ENCODE measurements at regions not wholly inside any gene's neighbourhood (a gene's known extent, or its start where the extent isn't known, plus 50 kb on each side); places are given as distances from the start of the nearest gene placed in this dataset.

DNA sequence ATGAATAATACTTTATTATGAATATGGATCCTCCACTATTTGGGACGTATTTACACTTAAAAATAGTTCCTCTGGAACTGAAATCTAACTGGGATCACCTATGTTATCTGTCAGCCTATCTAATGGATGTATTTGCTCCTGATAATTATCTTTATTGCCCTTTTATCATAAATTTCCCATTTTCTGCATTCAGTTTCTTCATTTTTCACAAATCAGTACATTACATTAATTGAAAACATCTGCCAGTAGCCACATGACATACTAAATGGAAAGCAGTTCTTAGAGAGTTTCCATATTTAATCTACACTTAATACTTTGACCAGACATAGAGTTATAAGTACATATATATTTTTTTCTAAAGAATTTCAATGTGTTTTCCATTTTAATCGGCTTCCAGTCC lies 888.8 kb downstream of the SLITRK6 start:
- TF ChIP-seq, protein P1, sequence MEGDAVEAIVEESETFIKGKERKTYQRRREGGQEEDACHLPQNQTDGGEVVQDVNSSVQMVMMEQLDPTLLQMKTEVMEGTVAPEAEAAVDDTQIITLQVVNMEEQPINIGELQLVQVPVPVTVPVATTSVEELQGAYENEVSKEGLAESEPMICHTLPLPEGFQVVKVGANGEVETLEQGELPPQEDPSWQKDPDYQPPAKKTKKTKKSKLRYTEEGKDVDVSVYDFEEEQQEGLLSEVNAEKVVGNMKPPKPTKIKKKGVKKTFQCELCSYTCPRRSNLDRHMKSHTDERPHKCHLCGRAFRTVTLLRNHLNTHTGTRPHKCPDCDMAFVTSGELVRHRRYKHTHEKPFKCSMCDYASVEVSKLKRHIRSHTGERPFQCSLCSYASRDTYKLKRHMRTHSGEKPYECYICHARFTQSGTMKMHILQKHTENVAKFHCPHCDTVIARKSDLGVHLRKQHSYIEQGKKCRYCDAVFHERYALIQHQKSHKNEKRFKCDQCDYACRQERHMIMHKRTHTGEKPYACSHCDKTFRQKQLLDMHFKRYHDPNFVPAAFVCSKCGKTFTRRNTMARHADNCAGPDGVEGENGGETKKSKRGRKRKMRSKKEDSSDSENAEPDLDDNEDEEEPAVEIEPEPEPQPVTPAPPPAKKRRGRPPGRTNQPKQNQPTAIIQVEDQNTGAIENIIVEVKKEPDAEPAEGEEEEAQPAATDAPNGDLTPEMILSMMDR (IDR thresholded peaks at IDR 0.05) = no peak
- no peak for TF ChIP-seq EZH2 (IDR thresholded peaks at IDR 0.05; ENCODE audit: borderline replicate concordance, insufficient read depth, low read depth, low read length, poor library complexity, severe bottlenecking)

All from B cell (primary cell).